IMR-90 (cell line): ENCODE measurements at regions not wholly inside any gene's neighbourhood (a gene's known extent, or its start where the extent isn't known, plus 50 kb on each side); places are given as distances from the start of the nearest gene placed in this dataset.
"Not testable (repeated sequence)": the region's sequence is repeated elsewhere in the genome, so short reads cannot be mapped to it uniquely, and the experiment has no call there.

Experiments
- ATAC-seq: fragments of 200-7000 bp; cut with Tn5 transposase; 2 replicates; pipeline ENCODE4 v1.9.1; 2020; ENCODE audit warnings: low read depth, mild to moderate bottlenecking, moderate library complexity
- BruUV-seq: library from RNA; stranded (reverse); fragments of 400-500 nt; replicated peaks from 2 replicates; lab custom pipeline; 2021; lab: Mats Ljungman, UMichigan
- CTCF ChIA-PET: fragments of 300-600 bp; formaldehyde crosslinking; extraction: SDS; loops from one replicate; lab custom pipeline; 2021; ENCODE audit warnings: antibody characterized with exemption; lab: Yijun Ruan, JAX
- POLR2A ChIA-PET: fragments of 300-600 bp; sonication (Branson Sonifier 250); formaldehyde crosslinking; loops from one replicate; lab custom pipeline; 2022; ENCODE audit warnings: antibody characterized with exemption; ENCODE audit not compliant: unreplicated experiment; lab: Charles Lee
- DNase-seq: peaks from one replicate; pipeline ENCODE4 v3.0.0; 2013
- H2AFZ ChIP-seq: replicated peaks from 2 replicates; pipeline ENCODE3; 2013; ENCODE audit warnings: low read length, mild to moderate bottlenecking; ENCODE audit not compliant: poor library complexity
- H2AK5ac ChIP-seq: 2 replicates; pipeline ENCODE4 v1.6.1; 2013; ENCODE audit warnings: low read depth, low read length, inconsistent platforms
- H2AK9ac ChIP-seq: replicated peaks from 2 replicates; pipeline ENCODE3; 2013; ENCODE audit warnings: mild to moderate bottlenecking, low read depth, low read length, moderate library complexity; ENCODE audit not compliant: poor library complexity
- H2BK120ac ChIP-seq: 2 replicates; pipeline ENCODE4 v1.6.1; 2013; ENCODE audit warnings: low read depth, low read length, inconsistent platforms
- H2BK15ac ChIP-seq: 3 replicates; pipeline ENCODE4 v1.6.1; 2013; ENCODE audit warnings: low read depth, low read length, inconsistent platforms
- H2BK20ac ChIP-seq: 2 replicates; pipeline ENCODE4 v1.6.1; 2013; ENCODE audit warnings: low read depth, mild to moderate bottlenecking, inconsistent platforms, low read length, moderate library complexity
- H2BK5ac ChIP-seq: 2 replicates; pipeline ENCODE4 v1.6.1; 2013; ENCODE audit warnings: mild to moderate bottlenecking, low read depth, low read length, inconsistent platforms; ENCODE audit not compliant: poor library complexity, severe bottlenecking
- H3K14ac ChIP-seq: replicated peaks from 2 replicates; pipeline ENCODE4 v1.6.1; 2013; ENCODE audit warnings: low read depth, low read length, inconsistent platforms
- H3K18ac ChIP-seq: 2 replicates; pipeline ENCODE4 v1.6.1; 2013; ENCODE audit warnings: low read depth, low read length, control low read depth
- H3K23ac ChIP-seq: 2 replicates; pipeline ENCODE4 v1.6.1; 2013; ENCODE audit warnings: low read depth, low read length, inconsistent platforms
- H3K27ac ChIP-seq: 2 replicates; pipeline ENCODE4 v1.5.1; 2013; ENCODE audit warnings: mild to moderate bottlenecking, control low read depth, low read length; ENCODE audit not compliant: insufficient read depth
- H3K27me3 ChIP-seq: 2 replicates; pipeline ENCODE4 v1.6.1; 2013; ENCODE audit warnings: low read length; ENCODE audit not compliant: control insufficient read depth, insufficient read depth
- H3K36me3 ChIP-seq: 2 replicates; pipeline ENCODE4 v1.6.1; 2013; ENCODE audit warnings: low read length, mixed read lengths; ENCODE audit not compliant: control insufficient read depth, insufficient read depth
- H3K4ac ChIP-seq: 2 replicates; pipeline ENCODE4 v1.6.1; 2013; ENCODE audit warnings: low read depth, low read length, inconsistent platforms
- H3K4me1 ChIP-seq: 2 replicates; pipeline ENCODE4 v1.6.1; 2013; ENCODE audit warnings: low read length, mixed read lengths; ENCODE audit not compliant: control insufficient read depth, insufficient read depth
- H3K4me2 ChIP-seq: 2 replicates; pipeline ENCODE4 v1.6.1; 2013; ENCODE audit warnings: low read depth, mild to moderate bottlenecking, control low read depth, low read length, moderate library complexity
- H3K4me3 ChIP-seq: 2 replicates; pipeline ENCODE4 v1.5.1; 2013; ENCODE audit warnings: low read depth, mild to moderate bottlenecking, control low read depth, low read length, moderate library complexity; ENCODE audit not compliant: insufficient read depth
- H3K56ac ChIP-seq: 2 replicates; pipeline ENCODE4 v1.6.1; 2013; ENCODE audit warnings: low read length, inconsistent platforms; ENCODE audit not compliant: insufficient read depth; ENCODE audit errors: extremely low read depth
- H3K79me1 ChIP-seq, 2 experiments: 2 replicates each; pipeline ENCODE4 v1.6.1; 2013; ENCODE audit warnings: low read length in 2 of 2, inconsistent platforms in 1 of 2, low read depth in 1 of 2
- H3K9ac ChIP-seq: 2 replicates; pipeline ENCODE4 v1.6.1; 2013; ENCODE audit warnings: low read depth, low read length, control low read depth
- H3K9me1 ChIP-seq: 2 replicates; pipeline ENCODE4 v1.6.1; 2013; ENCODE audit warnings: low read length, inconsistent platforms; ENCODE audit not compliant: insufficient read depth
- H3K9me3 ChIP-seq: 2 replicates; pipeline ENCODE4 v1.6.1; 2013; ENCODE audit warnings: low read length; ENCODE audit not compliant: control insufficient read depth, insufficient read depth
- H4K20me1 ChIP-seq: 2 replicates; pipeline ENCODE4 v1.6.1; 2013; ENCODE audit warnings: low read length, inconsistent platforms; ENCODE audit not compliant: insufficient read depth
- H4K5ac ChIP-seq: 2 replicates; pipeline ENCODE4 v1.6.1; 2013; ENCODE audit warnings: mild to moderate bottlenecking, low read depth, low read length, control low read depth
- H4K8ac ChIP-seq, 2 experiments: 2 replicates each; pipeline ENCODE4 v1.6.1; 2013; ENCODE audit warnings: low read depth in 2 of 2, low read length in 2 of 2, control low read depth in 1 of 2, inconsistent platforms in 1 of 2
- H4K91ac ChIP-seq: 2 replicates; pipeline ENCODE4 v1.6.1; 2013; ENCODE audit warnings: low read depth, low read length, inconsistent platforms; ENCODE audit not compliant: insufficient read depth
- WGBS, 2 experiments: methylation state at CpG; one replicate each; pipeline versions ENCODE4 v1.1.5 to v1.1.7; 2013; ENCODE audit warnings: missing lambda C conversion rate in 2 of 2; ENCODE audit not compliant: insufficient read length in 1 of 2; ENCODE audit errors: extremely low coverage in 2 of 2; 5-methylcytosine and 5-hydroxymethylcytosine counted together
- dilution Hi-C: fragments of 300-500 bp; cut with HindIII; formaldehyde crosslinking; loops from one replicate; pipeline ENCODE4 v1.14.3; 2018; ENCODE audit warnings: low sequenced_read_pairs; ENCODE audit not compliant: unreplicated experiment
- in situ Hi-C: fragments of 300-500 bp; cut with MboI; formaldehyde crosslinking; loops from 3 replicates; pipeline ENCODE4 v1.14.3; 2019; ENCODE audit warnings: low sequenced_read_pairs, inconsistent platforms, mixed read lengths
- intact Hi-C: fragments of 100-400 bp; cut with micrococcal nuclease; formaldehyde crosslinking; loops from 2 replicates; pipeline ENCODE4 v1.10.0; 2022

- H2BK15ac ChIP-seq, H2BK5ac ChIP-seq, H3K4me3 ChIP-seq, H2AK9ac ChIP-seq, intact Hi-C loops, H3K14ac ChIP-seq, CTCF ChIA-PET, H2AFZ ChIP-seq, H4K8ac ChIP-seq, dilution Hi-C loops, BruUV-seq, ATAC-seq, H3K9ac ChIP-seq, H3K27ac ChIP-seq, in situ Hi-C loops, H2BK120ac ChIP-seq, H3K56ac ChIP-seq, H3K23ac ChIP-seq, H3K4me1 ChIP-seq, H4K20me1 ChIP-seq, H3K4ac ChIP-seq, H4K91ac ChIP-seq, POLR2A ChIA-PET, DNase-seq, H3K4me2 ChIP-seq, H2BK20ac ChIP-seq, H2AK5ac ChIP-seq, H4K5ac ChIP-seq, H3K9me1 ChIP-seq, H3K36me3 ChIP-seq, H3K18ac ChIP-seq, H3K27me3 ChIP-seq, H3K79me1 ChIP-seq: not testable (repeated sequence)
- peaks cover 16% of the 10 kb centered on the region for H3K9me3 ChIP-seq
- WGBS, 2 experiments: 40% methylated on average over 1 of the region's 3 CpGs; no CpG with 5 or more reads in 1 of the 2 experiments
Observed at GRCh38 chr17:73919033-73919432, 274.8 kb upstream of the SDK2 start.
